ENCODE measurements at regions not wholly inside any gene's neighbourhood (a gene's known extent, or its start where the extent isn't known, plus 50 kb on each side); places are given as distances from the start of the nearest gene placed in this dataset.
"Not testable (repeated sequence)": the region's sequence is repeated elsewhere in the genome, so short reads cannot be mapped to it uniquely, and the experiment has no call there.

DNA sequence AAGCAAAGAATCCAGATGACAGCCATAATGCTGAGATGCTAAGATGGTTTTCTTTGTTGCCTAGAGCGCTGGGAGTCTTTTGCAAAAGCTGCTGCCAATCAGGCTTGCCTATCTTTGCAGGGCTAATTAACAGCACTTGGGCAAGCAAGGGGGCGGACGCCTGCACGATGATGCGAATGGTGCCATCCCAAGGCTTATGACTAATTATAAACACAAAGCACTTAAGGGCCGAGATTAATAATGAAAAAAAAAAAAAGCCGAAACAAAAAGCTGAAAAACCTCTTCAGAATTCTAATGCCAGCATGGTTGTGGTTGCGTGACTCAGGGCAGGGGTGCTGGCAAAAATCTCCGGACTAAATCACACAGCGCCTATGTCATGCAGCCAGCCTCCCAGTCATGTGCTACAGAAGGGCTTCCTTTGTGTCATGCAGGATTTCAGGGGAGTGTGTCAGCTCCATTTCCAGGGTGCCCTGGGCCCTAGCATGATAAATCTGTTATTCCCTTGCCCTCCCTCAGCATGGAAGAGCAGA is 185.0 kb upstream of the ANKRD28 start:
- H3K4me3 ChIP-seq (ENCODE audit: low read depth, low read length) = no peak overlapping the region

- H3K4me3 ChIP-seq (ENCODE audit: low read depth, low read length) = no peak overlapping the region
Measured at GRCh38 chr3:15983232-15983631, 185.5 kb upstream of the ANKRD28 start.

GRCh38 chr3:15983693-15984092 is 185.9 kb upstream of the ANKRD28 start:
- no peak overlapping the region for H3K4me3 ChIP-seq (ENCODE audit: low read depth, low read length)

GRCh38 chr3:15989419-15989818 is 185.1 kb upstream of the GALNT15 start:
- H3K4me3 ChIP-seq (ENCODE audit: low read depth, low read length) = no peak overlapping the region

GRCh38 chr3:15993660-15994059 is 180.8 kb upstream of the GALNT15 start:
- H3K4me3 ChIP-seq (ENCODE audit: low read depth, low read length) = not testable (repeated sequence)

GRCh38 chr3:15996496-15996895 is 178.0 kb upstream of the GALNT15 start:
- H3K4me3 ChIP-seq (ENCODE audit: low read depth, low read length) = not testable (repeated sequence)

DNA sequence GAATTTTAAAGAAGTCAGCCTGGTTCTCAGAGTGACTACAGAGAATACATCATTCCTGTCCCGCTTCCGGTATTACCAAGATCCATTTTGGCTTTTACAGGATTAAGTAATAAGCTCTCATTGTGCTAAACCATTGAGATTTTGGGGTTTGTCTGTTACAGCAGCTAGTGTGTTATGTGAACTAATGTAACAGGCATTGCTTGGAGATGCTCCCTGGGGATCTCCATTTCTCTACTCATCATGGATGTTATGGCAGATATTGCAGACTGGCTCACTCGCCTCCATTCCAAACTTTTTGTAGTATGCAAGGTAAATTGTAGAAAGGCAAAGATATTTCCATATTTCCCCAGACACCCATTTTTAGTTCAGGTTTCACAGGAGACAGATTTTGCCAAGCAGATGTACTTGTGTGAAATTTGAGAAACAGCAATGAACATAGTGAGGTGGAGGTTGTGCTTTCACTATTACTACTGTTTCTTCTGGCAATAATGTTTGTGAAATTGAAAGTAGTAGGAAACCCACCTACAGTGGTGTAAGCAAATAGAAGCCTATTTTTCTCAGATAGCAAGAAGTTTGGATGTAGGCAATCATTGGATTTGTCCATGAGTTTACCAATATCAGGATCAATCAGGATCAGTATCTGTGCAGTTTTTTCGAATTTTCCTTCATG is 177.1 kb upstream of the GALNT15 start:
- H3K4me3 ChIP-seq (ENCODE audit: low read depth, low read length) = no peak overlapping the region

GRCh38 chr3:15998911-15999310 is 175.6 kb upstream of the GALNT15 start:
- no peak overlapping the region for H3K4me3 ChIP-seq (ENCODE audit: low read depth, low read length)

DNA sequence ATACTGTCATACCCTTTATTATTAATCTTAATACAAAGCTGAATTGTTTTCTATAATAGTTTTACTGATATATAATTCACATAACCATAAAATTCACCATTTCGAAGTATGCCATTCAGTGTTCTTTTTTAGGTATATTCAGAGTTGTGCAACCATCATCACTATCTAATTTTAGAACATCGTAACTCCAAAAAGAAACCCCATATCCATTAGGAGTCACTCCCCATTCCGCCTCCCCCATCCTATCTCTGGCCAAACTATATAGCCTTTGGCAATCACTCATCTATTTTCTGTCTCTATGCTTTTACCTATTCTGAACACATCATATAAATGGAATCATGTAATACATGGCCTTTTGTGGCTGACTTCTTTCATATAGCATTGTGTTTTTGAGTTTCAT is 169.7 kb upstream of the GALNT15 start:
- no peak overlapping the region for H3K4me3 ChIP-seq (ENCODE audit: low read depth, low read length)

- no peak overlapping the region for H3K4me3 ChIP-seq (ENCODE audit: low read depth, low read length)
Measured at GRCh38 chr3:16011376-16011775, 163.1 kb upstream of the GALNT15 start.

DNA sequence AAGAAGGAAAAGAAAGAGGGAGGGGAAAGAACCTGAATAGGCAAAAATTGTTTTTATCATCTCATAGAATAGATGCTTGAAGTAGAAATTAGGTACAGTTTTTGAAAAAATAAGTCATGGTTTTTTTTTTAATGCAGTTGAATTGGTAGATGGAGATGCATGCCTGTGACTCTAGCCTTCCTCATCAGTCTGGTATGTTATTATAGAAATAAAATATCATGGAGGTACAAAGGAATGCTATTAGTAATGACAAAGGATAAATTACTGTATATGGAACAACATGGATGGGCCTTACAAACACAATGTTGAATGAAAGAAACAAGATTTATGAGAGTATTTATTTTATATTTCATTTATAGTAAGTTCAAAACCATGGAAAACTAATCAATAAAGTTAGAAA is 162.4 kb upstream of the GALNT15 start:
- H3K4me3 ChIP-seq (ENCODE audit: low read depth, low read length) = no peak overlapping the region

GRCh38 chr3:16013568-16013967 is 160.9 kb upstream of the GALNT15 start:
- no peak overlapping the region for H3K4me3 ChIP-seq (ENCODE audit: low read depth, low read length)

DNA sequence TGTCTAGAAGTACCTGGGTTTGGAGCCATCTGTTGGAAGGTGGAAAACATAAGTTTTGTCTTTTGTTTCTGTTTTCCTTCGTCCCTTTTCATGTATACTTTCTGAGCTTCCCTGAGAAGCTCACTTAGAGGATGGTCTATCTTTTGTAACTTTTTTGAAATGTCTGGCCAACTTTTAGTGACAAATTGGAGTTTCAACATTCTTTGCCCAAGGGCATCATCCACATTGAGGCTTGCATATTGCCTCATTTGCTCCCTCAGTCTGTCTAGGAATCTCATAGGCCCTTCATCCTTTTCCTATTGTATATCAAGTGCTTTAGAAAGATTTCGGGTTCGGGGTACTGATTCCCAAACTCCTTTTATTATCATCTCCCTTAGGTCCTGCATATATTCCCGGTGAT is 152.7 kb upstream of the GALNT15 start:
- not testable (repeated sequence) for H3K4me3 ChIP-seq (ENCODE audit: low read depth, low read length)

DNA sequence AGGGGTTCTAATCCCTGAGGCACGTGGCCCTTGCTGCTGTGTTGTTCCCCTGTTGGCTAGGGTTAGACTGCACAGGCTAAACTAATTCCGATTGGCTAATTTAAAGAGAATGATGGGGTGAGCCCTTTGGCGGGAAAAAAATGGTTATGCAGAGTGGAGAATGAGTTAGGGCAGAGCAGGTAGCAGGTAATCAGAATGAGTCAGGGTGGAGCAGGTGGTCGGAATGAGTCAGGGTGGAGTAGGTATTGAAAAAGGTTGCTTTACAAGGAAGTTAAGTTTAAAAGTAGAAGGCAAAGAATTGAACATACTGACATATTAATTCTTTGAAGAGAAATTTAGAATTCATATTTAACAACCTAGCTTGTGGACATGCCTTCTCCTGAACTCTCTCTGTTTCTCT is 150.6 kb upstream of the GALNT15 start:
- H3K4me3 ChIP-seq (ENCODE audit: low read depth, low read length) = not testable (repeated sequence)

GRCh38 chr3:16024548-16024947 is 149.9 kb upstream of the GALNT15 start:
- no peak overlapping the region for H3K4me3 ChIP-seq (ENCODE audit: low read depth, low read length)

DNA sequence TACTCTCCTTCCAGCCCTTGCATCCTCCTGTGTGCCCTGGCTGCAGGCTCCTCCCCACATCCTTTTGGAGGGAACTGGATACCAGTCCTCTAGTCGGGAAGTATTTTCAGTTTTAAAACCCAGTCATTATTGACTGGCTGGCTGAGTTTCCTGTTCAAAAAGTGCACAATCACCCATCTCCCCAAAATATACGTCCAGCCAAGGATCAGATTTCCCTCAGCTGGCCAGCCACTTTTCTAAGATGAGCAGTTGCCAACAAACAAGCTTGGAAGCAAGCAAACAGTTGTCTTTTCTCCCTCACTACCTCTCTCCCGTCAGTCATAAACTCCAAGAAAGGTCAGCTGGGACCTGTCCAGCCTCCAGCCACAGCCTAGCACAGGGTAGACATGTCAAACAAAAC is 147.7 kb upstream of the GALNT15 start:
- no peak overlapping the region for H3K4me3 ChIP-seq (ENCODE audit: low read depth, low read length)

- H3K4me3 ChIP-seq (ENCODE audit: low read depth, low read length) = no peak overlapping the region
Measured at GRCh38 chr3:16028604-16029003, 145.9 kb upstream of the GALNT15 start.

DNA sequence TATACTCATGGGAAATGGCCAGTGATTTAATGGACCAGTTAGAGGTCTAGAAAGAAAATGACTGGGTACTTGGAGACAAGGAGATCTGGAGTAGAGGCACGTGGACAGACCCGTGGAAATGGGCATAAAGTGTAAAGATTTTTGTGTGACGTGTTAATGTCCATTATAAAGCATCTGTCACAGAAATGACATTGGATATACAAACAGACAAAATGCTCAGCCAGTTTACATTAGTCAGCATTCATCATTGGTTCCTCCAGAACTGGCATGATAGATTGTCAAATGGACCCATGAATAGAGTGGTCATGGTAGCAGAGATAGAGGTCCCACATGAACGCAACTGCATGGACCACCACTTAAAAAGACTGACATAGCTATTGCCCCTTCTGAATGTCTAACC is 144.1 kb upstream of the GALNT15 start:
- no peak overlapping the region for H3K4me3 ChIP-seq (ENCODE audit: low read depth, low read length)

DNA sequence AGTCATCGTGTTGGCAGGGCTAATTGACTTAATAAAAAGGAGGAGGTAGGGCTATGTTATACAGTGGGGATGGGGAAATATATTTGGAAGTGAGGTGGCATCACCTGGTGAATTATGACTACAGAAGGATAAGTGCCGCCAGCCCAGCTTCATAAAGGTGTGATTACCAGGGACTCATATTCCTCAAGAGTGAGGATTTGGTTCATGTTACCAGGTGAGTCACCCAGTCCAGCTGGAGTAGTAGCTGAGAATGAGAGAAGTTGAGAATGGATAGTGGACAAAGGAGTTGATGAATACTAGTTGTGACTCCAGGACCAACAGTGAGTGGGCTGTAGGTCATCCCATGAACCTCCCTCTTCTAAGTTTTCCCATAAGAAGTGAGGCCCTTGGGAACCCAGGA is 143.0 kb upstream of the GALNT15 start:
- H3K4me3 ChIP-seq (ENCODE audit: low read depth, low read length) = no peak overlapping the region

GRCh38 chr3:16033889-16034687 is 140.4 kb upstream of the GALNT15 start:
- H3K4me3 ChIP-seq (ENCODE audit: low read depth, low read length) = no peak overlapping the region

- no peak overlapping the region for H3K4me3 ChIP-seq (ENCODE audit: low read depth, low read length)
Measured at GRCh38 chr3:16040991-16041390, 133.5 kb upstream of the GALNT15 start.

All from iPS-11a (cell line).